B cell (primary cell): ENCODE measurements at regions not wholly inside any gene's neighbourhood (a gene's known extent, or its start where the extent isn't known, plus 50 kb on each side); places are given as distances from the start of the nearest gene placed in this dataset.
"Not testable (repeated sequence)": the region's sequence is repeated elsewhere in the genome, so short reads cannot be mapped to it uniquely, and the experiment has no call there.

Source experiments
- ATAC-seq: fragments of 200-7000 bp; cut with Tn5 transposase; one replicate; pipeline ENCODE4 v1.10.0; 2021; ENCODE audit warnings: low read depth, mild to moderate bottlenecking, moderate number of reproducible peaks, moderate library complexity
- CTCF ChIA-PET: fragments of 350-600 bp; sonication (Branson Sonifier 250); formaldehyde crosslinking; loops from one replicate; lab custom pipeline; 2021; ENCODE audit warnings: antibody characterized with exemption, inconsistent platforms; lab: Charles Lee
- POLR2A ChIA-PET: fragments of 350-600 bp; sonication (Branson Sonifier 250); formaldehyde crosslinking; loops from one replicate; lab custom pipeline; 2021; ENCODE audit warnings: antibody characterized with exemption; lab: Charles Lee
- DNase-seq: peaks from one replicate; pipeline ENCODE4 v3.0.0; 2013
- H2AFZ ChIP-seq: 2 replicates; pipeline ENCODE4 v1.6.1; 2012; ENCODE audit warnings: mild to moderate bottlenecking, low read depth, low read length; ENCODE audit not compliant: insufficient read depth, poor library complexity, severe bottlenecking
- H3K27ac ChIP-seq, 2 donors: 1 replicate in 1 of 2; 2 replicates in 1 of 2; pipeline ENCODE4 v1.5.1; 2012 to 2013; ENCODE audit warnings: low read length in 2 of 2, mild to moderate bottlenecking in 2 of 2, moderate library complexity in 1 of 2
- H3K27me3 ChIP-seq, 4 experiments: fragments of 200-600 bp in 1 of 4; sonication (generic) in 1 of 4; replicated peaks in 1 of 4; 1 replicate in 2 of 4; 2 replicates in 2 of 4; pipeline versions ENCODE4 v1.6.1 to v1.7.0; 2013 to 2016; ENCODE audit warnings: low read length in 3 of 4, mild to moderate bottlenecking in 2 of 4, mixed read lengths in 1 of 4, moderate library complexity in 1 of 4; ENCODE audit not compliant: insufficient read depth in 4 of 4, control insufficient read depth in 3 of 4; ENCODE audit errors: control extremely low read depth in 1 of 4
- H3K36me3 ChIP-seq, 2 experiments: replicated peaks in 1 of 2; 1 replicate in 1 of 2; 2 replicates in 1 of 2; pipeline versions ENCODE4 v1.6.1 to v1.7.1; 2013; ENCODE audit warnings: low read length in 1 of 2; ENCODE audit not compliant: insufficient read depth in 2 of 2, control insufficient read depth in 1 of 2; ENCODE audit errors: control extremely low read depth in 1 of 2, extremely low read depth in 1 of 2
- H3K4me1 ChIP-seq, 2 donors: fragments of 200-600 bp in 1 of 2; sonication (generic) in 1 of 2; 1 replicate in 1 of 2; 2 replicates in 1 of 2; pipeline versions ENCODE4 v1.5.1 to v1.6.1; 2013 to 2017; ENCODE audit warnings: low read length in 2 of 2; ENCODE audit not compliant: control insufficient read depth in 2 of 2, insufficient read depth in 2 of 2
- H3K4me2 ChIP-seq: replicated peaks from 2 replicates; pipeline ENCODE3; 2012; ENCODE audit warnings: mild to moderate bottlenecking, low read depth, low read length; ENCODE audit not compliant: poor library complexity, severe bottlenecking
- H3K4me3 ChIP-seq, 5 experiments: fragments of 200-600 bp in 1 of 5; sonication (generic) in 1 of 5; 1 replicate in 3 of 5; 2 replicates in 2 of 5; pipeline versions ENCODE4 v1.5.1 to v1.7.0; 2011 to 2016; ENCODE audit warnings: low read length in 4 of 5, mild to moderate bottlenecking in 4 of 5, low read depth in 2 of 5, control low read depth in 1 of 5, moderate library complexity in 1 of 5; ENCODE audit not compliant: insufficient read depth in 1 of 5; ENCODE audit errors: control extremely low read depth in 1 of 5, extremely low read depth in 1 of 5
- H3K79me2 ChIP-seq: fragments of 200-600 bp; sonication (generic); one replicate; pipeline ENCODE4 v1.6.0; 2016; ENCODE audit warnings: low read length; ENCODE audit not compliant: control insufficient read depth, insufficient read depth
- H3K9ac ChIP-seq: fragments of 200-600 bp; sonication (generic); 2 replicates; pipeline ENCODE4 v1.6.1; 2017; ENCODE audit warnings: mild to moderate bottlenecking, low read length, moderate library complexity
- H3K9me3 ChIP-seq, 3 donors: one replicate each; pipeline versions ENCODE4 v1.6.1 to v1.7.1; 2013; ENCODE audit warnings: low read length in 2 of 3; ENCODE audit not compliant: control insufficient read depth in 2 of 3, insufficient read depth in 1 of 3; ENCODE audit errors: control extremely low read depth in 1 of 3
- H4K20me1 ChIP-seq: 2 replicates; pipeline ENCODE4 v1.6.0; 2012; ENCODE audit warnings: mild to moderate bottlenecking, low read length; ENCODE audit not compliant: insufficient read depth, control insufficient read depth, poor library complexity, severe bottlenecking
- H3K27ac Mint-ChIP-seq: one replicate; pipeline ENCODE4 v1.8.0; 2021; ENCODE audit warnings: mixed read lengths
- H3K27me3 Mint-ChIP-seq: one replicate; pipeline ENCODE4 v1.8.0; 2021; ENCODE audit warnings: mixed read lengths
- H3K4me1 Mint-ChIP-seq: one replicate; pipeline ENCODE4 v1.8.0; 2021; ENCODE audit warnings: mixed read lengths
- H3K4me3 Mint-ChIP-seq: one replicate; pipeline ENCODE4 v1.8.0; 2021; ENCODE audit warnings: mixed read lengths
- H3K9me3 Mint-ChIP-seq: one replicate; pipeline ENCODE4 v1.8.0; 2022; ENCODE audit warnings: mixed read lengths; ENCODE audit not compliant: insufficient read depth
- EZH2 ChIP-seq: IDR thresholded peaks from 2 replicates; pipeline ENCODE4 v1.6.1; 2012; ENCODE audit warnings: borderline replicate concordance, low read depth, mild to moderate bottlenecking, moderate library complexity, low read length; ENCODE audit not compliant: insufficient read depth, poor library complexity, severe bottlenecking
- WGBS: methylation state at CpG from one replicate; pipeline ENCODE4 v1.1.5; 2013; ENCODE audit warnings: missing lambda C conversion rate; ENCODE audit not compliant: insufficient coverage; 5-methylcytosine and 5-hydroxymethylcytosine counted together
- intact Hi-C: fragments of 100-400 bp; cut with micrococcal nuclease; formaldehyde crosslinking; loops from one replicate; pipeline ENCODE4 v1.10.0; 2022
- TF ChIP-seq, protein P1 (sequence below): fragments of 200-600 bp; IDR thresholded peaks from one replicate; pipeline ENCODE4 v1.8.0; 2022; ENCODE audit warnings: antibody characterized with exemption, mild to moderate bottlenecking

GRCh38 chr1:221972276-221973235 lies 230.7 kb upstream of the DUSP10 start:
- Histone ChIP-seq H3K36me3 (no peaks in the 10 kb centered on the region), H3K9ac (no peak overlapping the region), H3K9me3 (no peaks in the 10 kb centered on the region), H3K27ac (no peak overlapping the region), H3K27me3 (no peaks in the 10 kb centered on the region), H3K4me2 (no peak overlapping the region), H4K20me1 (no peaks in the 10 kb centered on the region), H3K4me3 (no peak overlapping the region), H3K4me1 (no peaks in the 10 kb centered on the region), H2AFZ (no peak overlapping the region), H3K79me2 (no peaks in the 10 kb centered on the region)
- WGBS, result 100% methylated on average over 1 of the region's 10 CpGs
- no peaks in the 10 kb centered on the region for H3K9me3 Mint-ChIP-seq
- intact Hi-C loops, result no loop called here
- ATAC-seq, result no peak
- ChIA-PET POLR2A (no interaction called here), CTCF (interaction anchor here (0.6 kb wide), 1 partner anchor 37 kb away, joined by 3 read pairs; no protein-coding TSS in a partner anchor)
- TF ChIP-seq EZH2, result no peak
- TF ChIP-seq, protein P1, sequence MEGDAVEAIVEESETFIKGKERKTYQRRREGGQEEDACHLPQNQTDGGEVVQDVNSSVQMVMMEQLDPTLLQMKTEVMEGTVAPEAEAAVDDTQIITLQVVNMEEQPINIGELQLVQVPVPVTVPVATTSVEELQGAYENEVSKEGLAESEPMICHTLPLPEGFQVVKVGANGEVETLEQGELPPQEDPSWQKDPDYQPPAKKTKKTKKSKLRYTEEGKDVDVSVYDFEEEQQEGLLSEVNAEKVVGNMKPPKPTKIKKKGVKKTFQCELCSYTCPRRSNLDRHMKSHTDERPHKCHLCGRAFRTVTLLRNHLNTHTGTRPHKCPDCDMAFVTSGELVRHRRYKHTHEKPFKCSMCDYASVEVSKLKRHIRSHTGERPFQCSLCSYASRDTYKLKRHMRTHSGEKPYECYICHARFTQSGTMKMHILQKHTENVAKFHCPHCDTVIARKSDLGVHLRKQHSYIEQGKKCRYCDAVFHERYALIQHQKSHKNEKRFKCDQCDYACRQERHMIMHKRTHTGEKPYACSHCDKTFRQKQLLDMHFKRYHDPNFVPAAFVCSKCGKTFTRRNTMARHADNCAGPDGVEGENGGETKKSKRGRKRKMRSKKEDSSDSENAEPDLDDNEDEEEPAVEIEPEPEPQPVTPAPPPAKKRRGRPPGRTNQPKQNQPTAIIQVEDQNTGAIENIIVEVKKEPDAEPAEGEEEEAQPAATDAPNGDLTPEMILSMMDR, result no peak
- no peak overlapping the region for H3K4me3 Mint-ChIP-seq
- H3K27me3 Mint-ChIP-seq, result no peaks in the 10 kb centered on the region
- no peaks in the 10 kb centered on the region for H3K4me1 Mint-ChIP-seq
- no peak overlapping the region for H3K27ac Mint-ChIP-seq
- DNase-seq, result no peak

DNA sequence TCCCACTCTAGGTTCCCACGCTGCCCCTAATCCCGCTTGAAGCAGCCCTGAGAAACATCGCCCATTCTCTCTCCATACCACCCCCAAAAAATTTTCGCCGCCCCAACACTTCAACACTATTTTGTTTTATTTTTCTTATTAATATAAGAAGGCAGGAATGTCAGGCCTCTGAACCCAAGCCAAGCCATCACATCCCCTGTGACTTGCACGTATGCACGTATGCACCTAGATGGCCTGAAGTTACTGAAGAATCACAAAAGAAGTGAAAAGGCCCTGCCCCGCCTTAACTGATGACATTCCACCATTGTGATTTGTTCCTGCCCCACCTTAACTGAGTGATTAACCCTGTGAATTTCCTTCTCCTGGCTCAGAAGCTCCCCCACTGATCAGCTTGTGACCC lies 229.1 kb upstream of the DUSP10 start:
- H2AFZ ChIP-seq, H3K9ac ChIP-seq, H3K4me3 Mint-ChIP-seq, H3K27ac Mint-ChIP-seq, H4K20me1 ChIP-seq, H3K9me3 Mint-ChIP-seq, H3K4me1 ChIP-seq, ATAC-seq, H3K79me2 ChIP-seq, H3K36me3 ChIP-seq, H3K4me3 ChIP-seq, CTCF ChIA-PET, H3K27me3 Mint-ChIP-seq, H3K9me3 ChIP-seq, H3K4me1 Mint-ChIP-seq, H3K4me2 ChIP-seq, DNase-seq, intact Hi-C loops, H3K27me3 ChIP-seq, POLR2A ChIA-PET, H3K27ac ChIP-seq: not testable (repeated sequence)
- WGBS, result no CpG with 5 or more reads among the region's 8 CpGs

DNA sequence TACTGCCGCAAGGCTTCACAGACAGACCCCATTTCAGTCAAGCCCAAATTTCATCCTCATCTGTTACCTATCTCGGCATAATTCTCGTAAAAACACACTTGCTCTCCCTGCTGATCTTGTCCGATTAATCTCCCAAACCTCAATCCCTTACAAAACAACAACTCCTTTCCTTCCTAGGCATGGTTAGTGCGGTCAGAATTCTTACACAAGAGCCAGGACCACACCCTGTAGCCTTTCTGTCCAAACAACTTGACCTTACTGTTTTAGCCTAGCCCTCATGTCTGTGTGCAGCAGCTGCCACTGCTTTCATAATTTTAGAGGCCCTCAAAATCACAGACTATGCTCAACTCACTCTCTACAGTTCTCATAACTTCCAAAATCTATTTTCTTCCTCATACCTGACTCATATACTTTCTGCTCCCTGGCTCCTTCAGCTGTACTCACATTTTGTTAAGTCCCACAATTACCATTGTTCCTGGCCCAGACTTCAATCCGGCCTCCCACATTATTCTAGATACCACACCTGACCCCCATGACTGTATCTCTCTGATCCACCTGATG lies 227.5 kb upstream of the DUSP10 start:
- intact Hi-C loops, DNase-seq, H3K4me1 Mint-ChIP-seq, H3K4me3 Mint-ChIP-seq, H2AFZ ChIP-seq, H3K9me3 ChIP-seq, H3K4me3 ChIP-seq, H3K27ac ChIP-seq, H4K20me1 ChIP-seq, ATAC-seq, POLR2A ChIA-PET, CTCF ChIA-PET, H3K36me3 ChIP-seq, H3K27me3 ChIP-seq, H3K4me2 ChIP-seq, H3K4me1 ChIP-seq, H3K9ac ChIP-seq, H3K27me3 Mint-ChIP-seq, H3K27ac Mint-ChIP-seq, H3K9me3 Mint-ChIP-seq, H3K79me2 ChIP-seq: not testable (repeated sequence)
- 100% methylated on average over 5 of the region's 6 CpGs for WGBS
